ENCODE measurements at regions not wholly inside any gene's neighbourhood (a gene's known extent, or its start where the extent isn't known, plus 50 kb on each side); places are given as distances from the start of the nearest gene placed in this dataset.

- TF ChIP-seq, protein P1, sequence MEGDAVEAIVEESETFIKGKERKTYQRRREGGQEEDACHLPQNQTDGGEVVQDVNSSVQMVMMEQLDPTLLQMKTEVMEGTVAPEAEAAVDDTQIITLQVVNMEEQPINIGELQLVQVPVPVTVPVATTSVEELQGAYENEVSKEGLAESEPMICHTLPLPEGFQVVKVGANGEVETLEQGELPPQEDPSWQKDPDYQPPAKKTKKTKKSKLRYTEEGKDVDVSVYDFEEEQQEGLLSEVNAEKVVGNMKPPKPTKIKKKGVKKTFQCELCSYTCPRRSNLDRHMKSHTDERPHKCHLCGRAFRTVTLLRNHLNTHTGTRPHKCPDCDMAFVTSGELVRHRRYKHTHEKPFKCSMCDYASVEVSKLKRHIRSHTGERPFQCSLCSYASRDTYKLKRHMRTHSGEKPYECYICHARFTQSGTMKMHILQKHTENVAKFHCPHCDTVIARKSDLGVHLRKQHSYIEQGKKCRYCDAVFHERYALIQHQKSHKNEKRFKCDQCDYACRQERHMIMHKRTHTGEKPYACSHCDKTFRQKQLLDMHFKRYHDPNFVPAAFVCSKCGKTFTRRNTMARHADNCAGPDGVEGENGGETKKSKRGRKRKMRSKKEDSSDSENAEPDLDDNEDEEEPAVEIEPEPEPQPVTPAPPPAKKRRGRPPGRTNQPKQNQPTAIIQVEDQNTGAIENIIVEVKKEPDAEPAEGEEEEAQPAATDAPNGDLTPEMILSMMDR (IDR thresholded peaks at IDR 0.05; ENCODE audit: control insufficient read depth, extremely low read depth, insufficient read depth): no peak
- H3K4me3 ChIP-seq (ENCODE audit: low read depth, low read length): no peak overlapping the region
- DNase-seq (ENCODE audit: low read depth): no peak
Observed at GRCh38 chr1:5221451-5221850, 567.0 kb downstream of the AJAP1 start.

- TF ChIP-seq, protein P1 (IDR thresholded peaks at IDR 0.05; ENCODE audit: control insufficient read depth, extremely low read depth, insufficient read depth): no peak
- no peak for DNase-seq (ENCODE audit: low read depth)
- no peak overlapping the region for H3K4me3 ChIP-seq (ENCODE audit: low read depth, low read length)
Observed at GRCh38 chr1:5220821-5221220, 566.4 kb downstream of the AJAP1 start.

GRCh38 chr1:5220421-5220820 lies 566.0 kb downstream of the AJAP1 start:
- TF ChIP-seq, protein P1 (IDR thresholded peaks at IDR 0.05; ENCODE audit: control insufficient read depth, extremely low read depth, insufficient read depth): no peak
- no peak for DNase-seq (ENCODE audit: low read depth)
- H3K4me3 ChIP-seq (ENCODE audit: low read depth, low read length): no peak overlapping the region

- no peak overlapping the region for H3K4me3 ChIP-seq (ENCODE audit: low read depth, low read length)
- TF ChIP-seq, protein P1 (IDR thresholded peaks at IDR 0.05; ENCODE audit: control insufficient read depth, extremely low read depth, insufficient read depth): no peak
- DNase-seq (ENCODE audit: low read depth): no peak
Observed at GRCh38 chr1:5200006-5200405, 545.6 kb downstream of the AJAP1 start.

DNA sequence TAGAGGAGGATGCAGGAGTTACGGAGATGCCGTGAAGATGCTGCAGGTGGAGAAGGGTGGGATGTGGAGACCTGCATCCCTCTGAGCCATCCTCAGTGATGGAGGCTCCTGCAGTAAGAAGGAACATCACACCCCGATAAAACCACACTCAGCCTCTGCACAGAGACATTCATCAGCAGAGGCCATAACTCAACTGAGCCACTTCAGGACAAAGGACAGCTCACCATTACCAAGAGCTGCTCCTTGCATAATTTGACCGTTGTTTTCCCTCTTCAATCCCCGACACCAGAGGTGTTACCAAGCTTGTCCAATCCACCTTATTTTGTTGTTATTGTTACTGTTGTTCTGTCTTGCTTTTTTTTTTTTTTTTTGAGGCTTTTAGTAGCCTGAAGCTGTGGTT lies 543.9 kb downstream of the AJAP1 start:
- TF ChIP-seq, protein P1 (IDR thresholded peaks at IDR 0.05; ENCODE audit: control insufficient read depth, extremely low read depth, insufficient read depth): no peak
- no peak for DNase-seq (ENCODE audit: low read depth)

DNA sequence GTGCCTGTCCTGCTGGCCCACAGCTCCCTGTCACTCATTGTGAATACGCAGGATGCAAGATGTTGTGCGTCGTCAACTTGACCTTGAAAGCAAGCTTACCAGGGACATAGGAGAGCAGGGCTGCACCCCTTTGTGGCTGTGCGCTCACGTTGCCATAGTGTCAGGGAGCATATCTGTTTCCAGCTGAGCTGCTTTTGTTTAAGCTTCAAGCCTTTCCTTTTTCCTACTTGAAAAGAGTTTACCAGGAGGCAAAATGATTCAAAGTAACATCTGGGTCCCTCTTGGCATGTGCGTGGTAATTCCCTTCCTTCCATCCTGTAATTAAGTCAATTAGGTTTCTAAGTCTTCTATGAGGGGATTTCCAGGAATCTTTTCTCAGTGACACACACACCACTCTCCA lies 537.1 kb downstream of the AJAP1 start:
- DNase-seq (ENCODE audit: low read depth): no peak
- H3K4me3 ChIP-seq (ENCODE audit: low read depth, low read length): no peak overlapping the region
- TF ChIP-seq, protein P1 (IDR thresholded peaks at IDR 0.05; ENCODE audit: control insufficient read depth, extremely low read depth, insufficient read depth): no peak

More for the DNA sequence above, 543.9 kb downstream of the AJAP1 start:
- H3K4me3 ChIP-seq (ENCODE audit: low read depth, low read length): no peak overlapping the region

- H3K4me3 ChIP-seq (ENCODE audit: low read depth, low read length): no peak overlapping the region
- TF ChIP-seq, protein P1 (IDR thresholded peaks at IDR 0.05; ENCODE audit: control insufficient read depth, extremely low read depth, insufficient read depth): no peak
- DNase-seq (ENCODE audit: low read depth): no peak
Observed at GRCh38 chr1:5189384-5189783, 535.0 kb downstream of the AJAP1 start.
